ENCODE measurements at regions not wholly inside any gene's neighbourhood (a gene's known extent, or its start where the extent isn't known, plus 50 kb on each side); places are given as distances from the start of the nearest gene placed in this dataset.

- no peak for TF ChIP-seq ZNF532 (CRISPR knock-in tag; IDR thresholded peaks at IDR 0.05; ENCODE audit: borderline replicate concordance)
- TF ChIP-seq ETV6 (CRISPR knock-in tag; IDR thresholded peaks at IDR 0.05), result no peak
- TF ChIP-seq SMAD4 (CRISPR knock-in tag; IDR thresholded peaks at IDR 0.05), result no peak
- TF ChIP-seq ZMAT4 (CRISPR knock-in tag; IDR thresholded peaks at IDR 0.05), result no peak
- no peak for TF ChIP-seq E2F5 (CRISPR knock-in tag; IDR thresholded peaks at IDR 0.05)
- TF ChIP-seq AFF4 (CRISPR knock-in tag; IDR thresholded peaks at IDR 0.05; ENCODE audit: borderline replicate concordance), result no peak
- no peak for TF ChIP-seq ZNF219 (CRISPR knock-in tag; IDR thresholded peaks at IDR 0.05; ENCODE audit: borderline replicate concordance)
- no peak for TF ChIP-seq E2F4 (CRISPR knock-in tag; IDR thresholded peaks at IDR 0.05; ENCODE audit: borderline replicate concordance, low read depth)
- no peak for TF ChIP-seq NR2C2 (CRISPR knock-in tag; IDR thresholded peaks at IDR 0.05)
- TF ChIP-seq MAX (CRISPR knock-in tag; IDR thresholded peaks at IDR 0.05), result no peak
Measured at GRCh38 chr2:157191186-157191585, 66.3 kb upstream of the GALNT5 start (continued).

GRCh38 chr2:157192445-157193423 is 64.8 kb upstream of the GALNT5 start:
- POLR2A ChIA-PET, result no interaction called here
- H3K9me3 Mint-ChIP-seq, result no peaks in the 10 kb centered on the region
- no peaks in the 10 kb centered on the region for H3K36me3 Mint-ChIP-seq
- H3K27me3 Mint-ChIP-seq (ENCODE audit: low read depth), result no peaks in the 10 kb centered on the region
- CTCF ChIA-PET, result interaction anchor here (0.5 to 2.0 kb wide), 6 partner anchors 9 to 1820 kb away, joined by 3 to 14 read pairs (median 3); no protein-coding TSS in a partner anchor
- no peak overlapping the region for H3K4me3 Mint-ChIP-seq
- peaks cover 5% of the 10 kb centered on the region for H3K4me1 Mint-ChIP-seq
- ATAC-seq (no peak), DNase-seq (ENCODE audit: low spot score) (no peak)
- no peak overlapping the region for H3K27ac Mint-ChIP-seq
- no peak for TF ChIP-seq SP1 (CRISPR knock-in tag; conservative IDR thresholded peaks at IDR 0.05)
- no peak for TF ChIP-seq ZMAT4 (CRISPR knock-in tag; IDR thresholded peaks at IDR 0.05)
- TF ChIP-seq MLX (CRISPR knock-in tag; IDR thresholded peaks at IDR 0.05), result no peak
- no peak for TF ChIP-seq PRRX2 (CRISPR knock-in tag; IDR thresholded peaks at IDR 0.05)
- no peak for TF ChIP-seq IRF2 (CRISPR knock-in tag; IDR thresholded peaks at IDR 0.05; ENCODE audit: borderline replicate concordance, low read depth)
- TF ChIP-seq ZNF138 (CRISPR knock-in tag; conservative IDR thresholded peaks at IDR 0.05), result no peak
- TF ChIP-seq ELF4 (CRISPR knock-in tag; IDR thresholded peaks at IDR 0.05; ENCODE audit: low read depth), result no peak
- TF ChIP-seq FOXK1 (CRISPR knock-in tag; IDR thresholded peaks at IDR 0.05), result no peak
- TF ChIP-seq HMGXB4 (CRISPR knock-in tag; IDR thresholded peaks at IDR 0.05), result no peak
- TF ChIP-seq TEAD4 (CRISPR knock-in tag; IDR thresholded peaks at IDR 0.05), result no peak
- no peak for TF ChIP-seq TEAD1 (CRISPR knock-in tag; IDR thresholded peaks at IDR 0.05)
